Epithelial cell of proximal tubule (primary cell): ENCODE measurements at regions not wholly inside any gene's neighbourhood (a gene's known extent, or its start where the extent isn't known, plus 50 kb on each side); places are given as distances from the start of the nearest gene placed in this dataset.

Experiments
- DNase-seq: peaks from one replicate; pipeline ENCODE4 v3.0.0-alpha.2; 2011; ENCODE audit warnings: low read depth
- H3K4me3 ChIP-seq: 2 replicates; pipeline ENCODE4 v1.5.1; 2011; ENCODE audit warnings: low read depth, mild to moderate bottlenecking, low read length
- TF ChIP-seq, protein P1 (sequence below): conservative IDR thresholded peaks from 2 replicates; pipeline ENCODE4 v1.5.1; 2012; ENCODE audit warnings: low read depth, mild to moderate bottlenecking, low read length

DNA sequence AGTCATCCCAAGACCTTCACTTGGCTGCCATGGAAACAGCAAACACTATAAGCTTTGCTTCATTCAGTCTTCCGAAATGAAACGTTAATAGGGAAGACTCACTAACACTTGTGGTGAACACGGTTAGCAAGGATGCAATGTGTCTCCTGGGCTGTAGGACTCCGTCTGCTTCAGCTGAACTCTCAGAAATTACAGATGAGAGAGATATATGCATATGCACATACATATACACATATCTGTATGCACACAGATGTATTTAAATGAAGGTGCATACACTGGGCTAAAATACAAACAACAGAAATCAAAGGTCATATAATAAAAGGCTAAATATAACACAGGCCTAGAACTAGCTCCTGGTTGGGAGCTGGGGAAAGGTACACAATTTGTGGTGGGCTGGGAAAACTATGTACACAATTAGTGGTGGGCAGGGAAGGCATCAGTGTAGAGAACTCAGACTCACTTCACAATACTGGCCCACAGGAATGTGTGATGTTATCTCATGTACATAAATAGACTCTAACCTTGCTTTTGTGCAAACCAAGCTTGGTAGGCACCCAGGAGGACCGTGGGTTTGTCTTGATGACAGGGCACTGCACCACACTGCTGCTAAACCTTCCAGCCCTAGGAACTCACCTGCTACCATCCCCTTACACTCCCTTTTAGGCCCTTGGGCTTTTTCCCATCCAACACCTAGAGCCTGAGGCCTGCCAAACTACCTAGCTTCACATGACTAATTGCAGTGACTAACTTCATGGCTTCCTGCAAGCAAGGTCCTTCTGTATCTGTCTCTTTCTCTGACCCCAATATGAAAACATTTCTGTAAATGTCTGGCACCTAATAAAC lies 873.1 kb downstream of the NSUN3 start:
- H3K4me3 ChIP-seq, result no peak overlapping the region
- DNase-seq, result no peak

DNA sequence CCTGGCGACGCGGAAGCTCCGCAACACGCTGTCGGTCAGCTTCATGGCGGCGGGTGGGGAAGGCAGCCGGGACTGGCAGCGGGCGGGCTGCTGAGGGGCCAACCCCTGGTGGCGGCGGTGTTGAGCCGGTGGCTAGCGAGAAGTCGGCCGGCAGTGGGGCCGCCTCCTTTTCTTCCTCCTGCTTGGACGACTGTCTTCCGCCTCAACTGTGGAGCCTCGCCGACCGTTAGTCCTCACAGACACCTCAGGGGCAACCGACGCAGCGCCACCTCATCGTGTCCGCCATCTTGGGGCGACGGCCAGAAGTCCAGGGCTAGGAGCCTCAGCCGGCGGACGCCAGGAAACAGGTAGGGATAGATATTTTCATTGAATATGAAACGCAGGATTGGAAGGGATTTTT lies 875.1 kb downstream of the NSUN3 start:
- TF ChIP-seq, protein P1, sequence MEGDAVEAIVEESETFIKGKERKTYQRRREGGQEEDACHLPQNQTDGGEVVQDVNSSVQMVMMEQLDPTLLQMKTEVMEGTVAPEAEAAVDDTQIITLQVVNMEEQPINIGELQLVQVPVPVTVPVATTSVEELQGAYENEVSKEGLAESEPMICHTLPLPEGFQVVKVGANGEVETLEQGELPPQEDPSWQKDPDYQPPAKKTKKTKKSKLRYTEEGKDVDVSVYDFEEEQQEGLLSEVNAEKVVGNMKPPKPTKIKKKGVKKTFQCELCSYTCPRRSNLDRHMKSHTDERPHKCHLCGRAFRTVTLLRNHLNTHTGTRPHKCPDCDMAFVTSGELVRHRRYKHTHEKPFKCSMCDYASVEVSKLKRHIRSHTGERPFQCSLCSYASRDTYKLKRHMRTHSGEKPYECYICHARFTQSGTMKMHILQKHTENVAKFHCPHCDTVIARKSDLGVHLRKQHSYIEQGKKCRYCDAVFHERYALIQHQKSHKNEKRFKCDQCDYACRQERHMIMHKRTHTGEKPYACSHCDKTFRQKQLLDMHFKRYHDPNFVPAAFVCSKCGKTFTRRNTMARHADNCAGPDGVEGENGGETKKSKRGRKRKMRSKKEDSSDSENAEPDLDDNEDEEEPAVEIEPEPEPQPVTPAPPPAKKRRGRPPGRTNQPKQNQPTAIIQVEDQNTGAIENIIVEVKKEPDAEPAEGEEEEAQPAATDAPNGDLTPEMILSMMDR, result no peak
- H3K4me3 ChIP-seq, result no peak overlapping the region
- no peak for DNase-seq

More for the DNA sequence above, 873.1 kb downstream of the NSUN3 start:
- TF ChIP-seq, protein P1, result no peak

DNA sequence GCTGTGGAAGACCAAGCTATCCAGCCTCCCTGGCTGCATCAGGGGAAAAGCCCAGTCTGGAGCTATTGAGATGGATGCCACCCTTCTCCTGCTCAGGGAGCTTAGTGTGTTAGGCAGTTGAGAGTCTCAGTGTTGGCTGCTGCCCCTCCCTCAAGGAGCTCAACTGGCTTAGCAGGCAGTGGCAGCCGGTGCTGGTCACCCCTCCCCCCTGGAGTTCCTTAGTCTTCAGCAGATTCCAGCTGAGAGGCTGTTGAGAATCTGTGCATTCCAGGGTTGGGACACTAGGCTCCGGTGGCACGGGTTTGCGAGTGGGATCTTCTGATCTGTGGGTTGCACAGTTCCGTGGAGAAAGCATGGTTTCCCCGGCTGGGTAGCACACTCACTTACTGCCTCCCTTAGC lies 883.8 kb downstream of the NSUN3 start:
- DNase-seq, result no peak
- TF ChIP-seq, protein P1, result no peak

DNA sequence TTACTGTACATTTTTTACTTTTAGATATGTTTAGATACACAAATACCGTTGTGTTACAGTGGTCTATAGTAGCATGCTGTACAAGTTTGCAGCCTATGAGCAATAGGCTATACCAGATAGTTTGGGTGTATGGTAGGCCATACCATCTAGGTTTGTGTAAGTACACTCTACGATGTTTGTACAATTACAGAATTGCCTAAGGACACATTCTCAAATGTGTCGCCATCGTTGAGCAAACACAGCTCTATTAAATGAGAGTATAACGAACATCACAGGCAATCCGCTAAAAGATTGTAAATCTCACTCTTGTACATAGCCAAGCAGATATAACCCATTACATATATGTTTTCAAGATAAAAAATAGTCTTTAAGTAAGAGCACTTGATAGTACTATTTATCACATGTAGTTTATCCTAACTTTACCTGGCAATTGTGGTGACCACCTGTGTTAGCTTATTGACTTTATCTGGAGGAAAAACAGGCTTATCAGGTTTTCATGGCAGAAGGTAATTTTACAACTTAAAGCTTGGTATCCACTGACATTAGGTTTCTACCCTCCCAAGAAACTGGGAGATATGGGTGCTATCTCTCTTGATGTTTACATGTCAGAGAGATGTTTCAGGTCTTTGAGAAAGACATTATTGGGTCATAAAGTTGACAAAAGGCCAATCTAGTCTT lies 898.7 kb downstream of the NSUN3 start:
- DNase-seq, result no peak

More for the DNA sequence above, 883.8 kb downstream of the NSUN3 start:
- no peak overlapping the region for H3K4me3 ChIP-seq

DNA sequence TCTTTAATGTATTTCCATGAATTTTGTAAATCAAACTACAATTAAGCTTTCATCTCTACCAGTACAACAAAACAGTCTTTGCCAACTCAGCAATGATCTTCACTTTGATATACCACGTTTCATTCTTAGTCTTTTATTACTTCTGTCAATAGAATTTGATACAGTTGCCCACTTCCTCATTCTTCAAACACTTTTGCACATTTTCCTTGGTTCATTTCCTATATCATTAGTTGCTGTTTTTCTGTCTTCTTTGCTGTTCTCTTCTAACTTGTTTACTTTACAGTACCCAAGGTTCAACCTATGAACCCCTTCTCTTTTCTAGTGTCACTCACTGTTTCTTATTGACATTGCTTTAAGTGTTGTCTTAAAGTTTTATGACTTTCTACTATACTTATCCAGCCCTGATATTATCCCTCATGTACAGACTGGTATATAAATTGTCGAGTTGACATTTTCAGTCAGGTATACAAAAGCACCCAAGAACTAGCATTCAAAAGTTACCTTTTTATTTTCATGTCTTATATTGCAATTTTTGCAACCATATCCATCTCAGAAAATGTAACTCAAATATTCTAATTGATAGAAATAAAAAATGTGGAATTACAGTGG lies 903.1 kb downstream of the NSUN3 start:
- DNase-seq, result no peak
- no peak overlapping the region for H3K4me3 ChIP-seq
- TF ChIP-seq, protein P1, result no peak

More for the DNA sequence above, 898.7 kb downstream of the NSUN3 start:
- H3K4me3 ChIP-seq, result no peak overlapping the region
- TF ChIP-seq, protein P1, result no peak

DNA sequence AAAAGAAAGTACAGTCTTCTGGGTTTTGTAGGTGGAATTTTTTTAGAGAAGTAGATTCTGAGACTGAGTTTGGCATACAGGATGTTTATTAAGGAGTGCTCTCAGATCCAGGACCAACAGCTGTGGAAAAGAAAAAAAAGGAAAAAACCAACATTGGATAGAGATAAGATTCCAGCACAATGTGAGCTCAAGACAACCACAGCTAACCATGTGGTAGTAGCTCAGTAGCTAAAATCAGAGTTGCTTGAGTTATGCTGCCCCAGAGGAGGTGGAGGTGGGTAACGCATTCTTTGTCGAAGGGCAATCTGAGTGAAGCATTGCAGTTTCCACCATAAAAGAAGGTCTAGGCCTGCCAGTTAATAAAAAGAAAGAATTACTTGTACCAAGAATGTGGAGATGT lies 904.3 kb downstream of the NSUN3 start:
- H3K4me3 ChIP-seq, result no peak overlapping the region
- DNase-seq, result no peak
- TF ChIP-seq, protein P1, result no peak
